ENCODE measurements at regions not wholly inside any gene's neighbourhood (a gene's known extent, or its start where the extent isn't known, plus 50 kb on each side); places are given as distances from the start of the nearest gene placed in this dataset.

GRCh38 chr12:74349925-74350324 is 187.7 kb upstream of the ATXN7L3B start:
- TF ChIP-seq CTCF (IDR thresholded peaks at IDR 0.05), result no peak
- TF ChIP-seq EZH2 (IDR thresholded peaks at IDR 0.05; ENCODE audit: borderline replicate concordance, insufficient read depth, low read depth, low read length, poor library complexity, severe bottlenecking), result no peak

Measured in B cell (primary cell).